ENCODE measurements at regions not wholly inside any gene's neighbourhood (a gene's known extent, or its start where the extent isn't known, plus 50 kb on each side); places are given as distances from the start of the nearest gene placed in this dataset.

DNA sequence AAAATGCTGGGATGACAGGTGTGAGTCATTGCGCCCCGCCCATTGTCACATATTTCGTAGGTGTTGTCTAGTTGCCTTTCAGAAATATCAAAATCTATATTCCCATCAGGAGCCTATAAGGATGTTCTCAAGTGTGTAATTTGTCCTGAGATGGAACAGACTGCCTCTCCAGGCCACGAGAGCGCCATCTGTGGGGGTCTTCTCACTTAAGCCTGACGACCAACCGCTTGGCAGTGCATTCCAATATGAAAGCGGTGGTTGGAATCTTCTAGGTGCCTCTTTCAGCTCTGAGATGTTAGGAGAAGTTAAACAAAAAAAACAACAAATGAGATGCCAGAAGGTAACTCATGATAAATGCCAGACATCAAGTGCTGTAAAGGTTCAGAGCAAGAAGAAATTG, 488.5 kb downstream of the QKI start:
- no peak overlapping the region for H3K14ac ChIP-seq (ENCODE audit: insufficient read depth, low read length)
- H4K8ac ChIP-seq (replicated peaks; ENCODE audit: insufficient read length, low read depth, low read length) = no peak overlapping the region
- WGBS (ENCODE audit: extremely low coverage, insufficient read length, low lambda C conversion rate) = no CpG with 5 or more reads among the region's 8 CpGs
- H2AK5ac ChIP-seq (ENCODE audit: insufficient read length, low read length) = no peak overlapping the region
- no peaks in the 10 kb centered on the region for H3K9me3 ChIP-seq (ENCODE audit: control insufficient read depth, low read depth, low read length)
- H3K27me3 ChIP-seq (ENCODE audit: insufficient read depth, low read length) = no peaks in the 10 kb centered on the region
- no peak overlapping the region for H3K4me2 ChIP-seq (ENCODE audit: insufficient read depth, insufficient read length, low read length)
- H3K23me2 ChIP-seq (ENCODE audit: insufficient read length, low read depth, low read length, poor library complexity, severe bottlenecking) = no peaks in the 10 kb centered on the region
- H3K23ac ChIP-seq (ENCODE audit: insufficient read length, low read depth, low read length) = no peak overlapping the region
- H4K5ac ChIP-seq (ENCODE audit: insufficient read length, low read depth, low read length) = no peak overlapping the region
- no peak overlapping the region for H3K56ac ChIP-seq (ENCODE audit: insufficient read length, low read depth, low read length)
- H2BK5ac ChIP-seq (ENCODE audit: insufficient read length, low read length) = no peak overlapping the region
- Mint-ChIP-seq H3K9me3 (no peaks in the 10 kb centered on the region), H3K27ac (no peak overlapping the region), H3K4me3 (no peak overlapping the region), H3K36me3 (ENCODE audit: insufficient read depth in 1 of 3, low read depth in 3 of 3) (no peaks in the 10 kb centered on the region), H3K4me1 (peaks cover 11 to 13% of the 10 kb centered on the region in 2 experiments), H3K27me3 (ENCODE audit: low read depth) (no peaks in the 10 kb centered on the region)
- H3K79me1 ChIP-seq (ENCODE audit: insufficient read depth, low read depth, low read length, poor library complexity, severe bottlenecking) = no peaks in the 10 kb centered on the region
- H4K91ac ChIP-seq (ENCODE audit: insufficient read length, low read depth, low read length) = no peak overlapping the region
- H3T11ph ChIP-seq (ENCODE audit: low read length) = no peak overlapping the region
- no peak overlapping the region for H2AFZ ChIP-seq (ENCODE audit: low read length)
- no peaks in the 10 kb centered on the region for H3K79me2 ChIP-seq (ENCODE audit: insufficient read depth, low read length)
- H4K20me1 ChIP-seq (ENCODE audit: control insufficient read depth, insufficient read depth, insufficient read length) = no peaks in the 10 kb centered on the region
- TF ChIP-seq, protein P1, sequence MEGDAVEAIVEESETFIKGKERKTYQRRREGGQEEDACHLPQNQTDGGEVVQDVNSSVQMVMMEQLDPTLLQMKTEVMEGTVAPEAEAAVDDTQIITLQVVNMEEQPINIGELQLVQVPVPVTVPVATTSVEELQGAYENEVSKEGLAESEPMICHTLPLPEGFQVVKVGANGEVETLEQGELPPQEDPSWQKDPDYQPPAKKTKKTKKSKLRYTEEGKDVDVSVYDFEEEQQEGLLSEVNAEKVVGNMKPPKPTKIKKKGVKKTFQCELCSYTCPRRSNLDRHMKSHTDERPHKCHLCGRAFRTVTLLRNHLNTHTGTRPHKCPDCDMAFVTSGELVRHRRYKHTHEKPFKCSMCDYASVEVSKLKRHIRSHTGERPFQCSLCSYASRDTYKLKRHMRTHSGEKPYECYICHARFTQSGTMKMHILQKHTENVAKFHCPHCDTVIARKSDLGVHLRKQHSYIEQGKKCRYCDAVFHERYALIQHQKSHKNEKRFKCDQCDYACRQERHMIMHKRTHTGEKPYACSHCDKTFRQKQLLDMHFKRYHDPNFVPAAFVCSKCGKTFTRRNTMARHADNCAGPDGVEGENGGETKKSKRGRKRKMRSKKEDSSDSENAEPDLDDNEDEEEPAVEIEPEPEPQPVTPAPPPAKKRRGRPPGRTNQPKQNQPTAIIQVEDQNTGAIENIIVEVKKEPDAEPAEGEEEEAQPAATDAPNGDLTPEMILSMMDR (conservative IDR thresholded peaks at IDR 0.05) = peak; percentile 21; the same call in 1 of the 3 replicates
- no peak overlapping the region for H2BK20ac ChIP-seq (ENCODE audit: low read depth, low read length, poor library complexity, severe bottlenecking)
- H2BK15ac ChIP-seq (ENCODE audit: low read depth, low read length) = no peak overlapping the region
- H3K4me1 ChIP-seq (ENCODE audit: insufficient read depth, low read length) = peaks cover 3% of the 10 kb centered on the region; the same call in 1 of the 2 replicates
- H3K18ac ChIP-seq (ENCODE audit: insufficient read length, low read depth, low read length) = no peak overlapping the region
- H3K4ac ChIP-seq (ENCODE audit: low read depth, low read length) = no peak overlapping the region
- H3K27ac ChIP-seq (ENCODE audit: insufficient read length, low read depth, low read length) = no peak overlapping the region
- H2BK120ac ChIP-seq (ENCODE audit: low read depth, low read length, poor library complexity, severe bottlenecking) = no peak overlapping the region
- no peak overlapping the region for H2BK12ac ChIP-seq (ENCODE audit: insufficient read length, low read depth, low read length)
- DNase-seq = no peak
- no peak overlapping the region for H3K9ac ChIP-seq (ENCODE audit: extremely low read depth, insufficient read length, low read length)

Data from H9 (cell line).